ENCODE measurements at regions not wholly inside any gene's neighbourhood (a gene's known extent, or its start where the extent isn't known, plus 50 kb on each side); places are given as distances from the start of the nearest gene placed in this dataset.

- H3K4me1 ChIP-seq (ENCODE audit: insufficient read depth, poor library complexity, severe bottlenecking) = no peaks in the 10 kb centered on the region
- H3K4me3 ChIP-seq (ENCODE audit: severe bottlenecking) = no peak overlapping the region
- H3K27ac ChIP-seq (ENCODE audit: poor library complexity, severe bottlenecking) = no peak overlapping the region
- TF ChIP-seq, protein P1, sequence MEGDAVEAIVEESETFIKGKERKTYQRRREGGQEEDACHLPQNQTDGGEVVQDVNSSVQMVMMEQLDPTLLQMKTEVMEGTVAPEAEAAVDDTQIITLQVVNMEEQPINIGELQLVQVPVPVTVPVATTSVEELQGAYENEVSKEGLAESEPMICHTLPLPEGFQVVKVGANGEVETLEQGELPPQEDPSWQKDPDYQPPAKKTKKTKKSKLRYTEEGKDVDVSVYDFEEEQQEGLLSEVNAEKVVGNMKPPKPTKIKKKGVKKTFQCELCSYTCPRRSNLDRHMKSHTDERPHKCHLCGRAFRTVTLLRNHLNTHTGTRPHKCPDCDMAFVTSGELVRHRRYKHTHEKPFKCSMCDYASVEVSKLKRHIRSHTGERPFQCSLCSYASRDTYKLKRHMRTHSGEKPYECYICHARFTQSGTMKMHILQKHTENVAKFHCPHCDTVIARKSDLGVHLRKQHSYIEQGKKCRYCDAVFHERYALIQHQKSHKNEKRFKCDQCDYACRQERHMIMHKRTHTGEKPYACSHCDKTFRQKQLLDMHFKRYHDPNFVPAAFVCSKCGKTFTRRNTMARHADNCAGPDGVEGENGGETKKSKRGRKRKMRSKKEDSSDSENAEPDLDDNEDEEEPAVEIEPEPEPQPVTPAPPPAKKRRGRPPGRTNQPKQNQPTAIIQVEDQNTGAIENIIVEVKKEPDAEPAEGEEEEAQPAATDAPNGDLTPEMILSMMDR (IDR thresholded peaks at IDR 0.05; ENCODE audit: poor library complexity, severe bottlenecking) = no peak
- H3K36me3 ChIP-seq (ENCODE audit: low read depth) = no peaks in the 10 kb centered on the region
- ATAC-seq (ENCODE audit: low read depth) (no peak), DNase-seq (ENCODE audit: low spot score) (no peak)
- no peaks in the 10 kb centered on the region for H3K9me3 ChIP-seq (ENCODE audit: severe bottlenecking)
- peaks cover 2% of the 10 kb centered on the region for H3K27me3 ChIP-seq (ENCODE audit: insufficient read depth, poor library complexity, severe bottlenecking)
Observed at GRCh38 chr14:84064316-84065125, 1465.4 kb upstream of the FLRT2 start.

DNA sequence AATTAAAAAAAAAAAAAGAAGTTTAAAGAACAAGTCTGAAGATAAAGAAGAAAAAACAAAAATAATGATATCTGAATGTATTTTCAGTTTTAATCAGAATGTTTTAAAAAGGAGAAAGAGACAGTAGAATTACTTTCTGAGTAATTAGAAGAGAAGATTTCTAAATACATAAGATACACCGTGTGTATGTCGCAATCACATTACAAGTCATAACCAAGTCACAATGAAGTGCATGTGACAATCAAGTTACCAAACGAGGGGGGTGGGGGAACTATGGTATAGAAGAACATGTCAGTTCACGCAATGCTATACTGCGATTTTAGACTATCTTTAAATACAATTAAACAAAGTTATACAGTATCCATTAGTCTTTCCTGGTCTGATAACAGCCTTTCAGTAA lies 1464.1 kb upstream of the FLRT2 start:
- Histone ChIP-seq H3K27ac (ENCODE audit: poor library complexity, severe bottlenecking) (no peak overlapping the region), H3K36me3 (ENCODE audit: low read depth) (no peaks in the 10 kb centered on the region), H3K4me1 (ENCODE audit: insufficient read depth, poor library complexity, severe bottlenecking) (no peaks in the 10 kb centered on the region), H3K9me3 (ENCODE audit: severe bottlenecking) (no peaks in the 10 kb centered on the region), H3K27me3 (ENCODE audit: insufficient read depth, poor library complexity, severe bottlenecking) (no peaks in the 10 kb centered on the region), H3K4me3 (ENCODE audit: severe bottlenecking) (no peak overlapping the region)
- DNase-seq (ENCODE audit: low spot score) = no peak
- TF ChIP-seq, protein P1 (IDR thresholded peaks at IDR 0.05; ENCODE audit: poor library complexity, severe bottlenecking) = no peak
- ATAC-seq (ENCODE audit: low read depth) = no peak

DNA sequence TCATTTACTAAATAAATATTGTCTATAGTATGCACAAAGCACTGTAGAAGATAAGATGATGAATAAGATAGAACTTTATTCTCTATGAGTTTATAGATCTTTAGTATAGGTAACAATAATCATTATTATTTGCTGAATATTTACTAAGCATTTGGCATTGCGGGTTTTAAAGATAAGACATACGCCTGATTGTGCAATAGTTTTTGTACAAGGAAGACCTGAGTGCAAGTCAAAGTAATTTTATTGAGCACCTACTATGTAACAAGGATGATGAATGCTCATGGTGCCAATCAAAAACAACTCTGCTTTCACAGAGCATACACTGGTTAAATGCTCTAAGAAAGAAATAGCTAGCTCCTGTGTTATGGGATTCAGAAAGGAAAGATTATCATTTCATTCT lies 1461.7 kb upstream of the FLRT2 start:
- DNase-seq (ENCODE audit: low spot score) = no peak
- no peak overlapping the region for H3K4me3 ChIP-seq (ENCODE audit: severe bottlenecking)
- H3K9me3 ChIP-seq (ENCODE audit: severe bottlenecking) = no peaks in the 10 kb centered on the region
- no peak overlapping the region for H3K27ac ChIP-seq (ENCODE audit: poor library complexity, severe bottlenecking)
- H3K27me3 ChIP-seq (ENCODE audit: insufficient read depth, poor library complexity, severe bottlenecking) = no peaks in the 10 kb centered on the region
- TF ChIP-seq, protein P1 (IDR thresholded peaks at IDR 0.05; ENCODE audit: poor library complexity, severe bottlenecking) = no peak
- H3K36me3 ChIP-seq (ENCODE audit: low read depth) = no peaks in the 10 kb centered on the region
- no peaks in the 10 kb centered on the region for H3K4me1 ChIP-seq (ENCODE audit: insufficient read depth, poor library complexity, severe bottlenecking)
- ATAC-seq (ENCODE audit: low read depth) = no peak

GRCh38 chr14:84071061-84071460 lies 1458.9 kb upstream of the FLRT2 start:
- DNase-seq (ENCODE audit: low spot score) (no peak), ATAC-seq (ENCODE audit: low read depth) (no peak)
- H3K9me3 ChIP-seq (ENCODE audit: severe bottlenecking) = no peaks in the 10 kb centered on the region
- no peaks in the 10 kb centered on the region for H3K4me1 ChIP-seq (ENCODE audit: insufficient read depth, poor library complexity, severe bottlenecking)
- H3K27ac ChIP-seq (ENCODE audit: poor library complexity, severe bottlenecking) = no peak overlapping the region
- TF ChIP-seq, protein P1 (IDR thresholded peaks at IDR 0.05; ENCODE audit: poor library complexity, severe bottlenecking) = no peak
- no peaks in the 10 kb centered on the region for H3K27me3 ChIP-seq (ENCODE audit: insufficient read depth, poor library complexity, severe bottlenecking)
- H3K36me3 ChIP-seq (ENCODE audit: low read depth) = no peaks in the 10 kb centered on the region
- no peak overlapping the region for H3K4me3 ChIP-seq (ENCODE audit: severe bottlenecking)

GRCh38 chr14:84074626-84075025 lies 1455.3 kb upstream of the FLRT2 start:
- Histone ChIP-seq H3K36me3 (ENCODE audit: low read depth) (no peaks in the 10 kb centered on the region), H3K27ac (ENCODE audit: poor library complexity, severe bottlenecking) (no peak overlapping the region), H3K4me1 (ENCODE audit: insufficient read depth, poor library complexity, severe bottlenecking) (no peaks in the 10 kb centered on the region), H3K27me3 (ENCODE audit: insufficient read depth, poor library complexity, severe bottlenecking) (no peaks in the 10 kb centered on the region), H3K9me3 (ENCODE audit: severe bottlenecking) (no peaks in the 10 kb centered on the region), H3K4me3 (ENCODE audit: severe bottlenecking) (no peak overlapping the region)
- TF ChIP-seq, protein P1 (IDR thresholded peaks at IDR 0.05; ENCODE audit: poor library complexity, severe bottlenecking) = no peak
- DNase-seq (ENCODE audit: low spot score) (no peak), ATAC-seq (ENCODE audit: low read depth) (no peak)

All from RWPE2 (cell line).